Activated T-helper 17 cell treated with anti-CD3 and anti-CD28 coated beads, Interleukin-2, amount 50 U/mL, for 72 hours (primary cell): ENCODE measurements at regions not wholly inside any gene's neighbourhood (a gene's known extent, or its start where the extent isn't known, plus 50 kb on each side); places are given as distances from the start of the nearest gene placed in this dataset.

Source experiments
- ATAC-seq: fragments of 150-1000 bp; cut with Tn5 transposase; replicated peaks from 2 replicates; pipeline ENCODE4 v1.10.0; 2021; ENCODE audit warnings: mild to moderate bottlenecking, moderate library complexity
- H3K27ac Mint-ChIP-seq: one replicate; pipeline ENCODE4 v1.8.0; 2022; ENCODE audit warnings: mixed read lengths
- H3K27me3 Mint-ChIP-seq: one replicate; pipeline ENCODE4 v1.8.0; 2022; ENCODE audit warnings: mixed read lengths
- H3K36me3 Mint-ChIP-seq: one replicate; pipeline ENCODE4 v1.8.0; 2022; ENCODE audit warnings: low read depth, mild to moderate bottlenecking, mixed read lengths
- H3K4me1 Mint-ChIP-seq: one replicate; pipeline ENCODE4 v1.8.0; 2022; ENCODE audit warnings: mixed read lengths
- H3K4me3 Mint-ChIP-seq: one replicate; pipeline ENCODE4 v1.8.0; 2022; ENCODE audit warnings: mild to moderate bottlenecking, mixed read lengths
- H3K9me3 Mint-ChIP-seq: one replicate; pipeline ENCODE4 v1.8.0; 2022; ENCODE audit warnings: mixed read lengths

- H3K36me3 Mint-ChIP-seq, result no peaks in the 10 kb centered on the region
- H3K27ac Mint-ChIP-seq, result no peak overlapping the region
- H3K4me1 Mint-ChIP-seq, result no peaks in the 10 kb centered on the region
- H3K4me3 Mint-ChIP-seq, result no peak overlapping the region
- peaks cover 2% of the 10 kb centered on the region for H3K27me3 Mint-ChIP-seq
- no peak for ATAC-seq
- H3K9me3 Mint-ChIP-seq, result no peaks in the 10 kb centered on the region
Observed at GRCh38 chr15:77731067-77731466, 98.4 kb upstream of the LINGO1 start.

GRCh38 chr15:77727635-77728304, 95.1 kb upstream of the LINGO1 start:
- H3K9me3 Mint-ChIP-seq, result no peaks in the 10 kb centered on the region
- no peaks in the 10 kb centered on the region for H3K36me3 Mint-ChIP-seq
- no peak overlapping the region for H3K4me3 Mint-ChIP-seq
- no peak overlapping the region for H3K27ac Mint-ChIP-seq
- H3K27me3 Mint-ChIP-seq, result no peaks in the 10 kb centered on the region
- no peak for ATAC-seq
- H3K4me1 Mint-ChIP-seq, result no peaks in the 10 kb centered on the region

GRCh38 chr15:77724715-77725114, 92.0 kb upstream of the LINGO1 start:
- H3K4me1 Mint-ChIP-seq, result no peaks in the 10 kb centered on the region

GRCh38 chr15:77723756-77724155, 91.0 kb upstream of the LINGO1 start:
- H3K4me3 Mint-ChIP-seq, result no peak overlapping the region
- H3K36me3 Mint-ChIP-seq, result no peaks in the 10 kb centered on the region
- no peak for ATAC-seq
- H3K9me3 Mint-ChIP-seq, result no peaks in the 10 kb centered on the region
- peaks cover 7% of the 10 kb centered on the region for H3K27me3 Mint-ChIP-seq
- H3K4me1 Mint-ChIP-seq, result no peaks in the 10 kb centered on the region
- H3K27ac Mint-ChIP-seq, result no peak overlapping the region

More at GRCh38 chr15:77724715-77725114, 92.0 kb upstream of the LINGO1 start:
- Mint-ChIP-seq H3K4me3 (no peak overlapping the region), H3K9me3 (no peaks in the 10 kb centered on the region), H3K27me3 (peaks cover 4% of the 10 kb centered on the region), H3K27ac (no peak overlapping the region), H3K36me3 (no peaks in the 10 kb centered on the region)
- no peak for ATAC-seq

- Mint-ChIP-seq H3K27ac (no peak overlapping the region), H3K4me1 (no peaks in the 10 kb centered on the region), H3K27me3 (peaks cover 7% of the 10 kb centered on the region), H3K9me3 (no peaks in the 10 kb centered on the region), H3K36me3 (no peaks in the 10 kb centered on the region), H3K4me3 (no peak overlapping the region)
- ATAC-seq, result no peak
Observed at GRCh38 chr15:77722759-77723460, 90.2 kb upstream of the LINGO1 start.

GRCh38 chr15:77721963-77722362, 89.3 kb upstream of the LINGO1 start:
- Mint-ChIP-seq H3K9me3 (no peaks in the 10 kb centered on the region), H3K27ac (no peak overlapping the region), H3K36me3 (no peaks in the 10 kb centered on the region), H3K27me3 (peaks cover 7% of the 10 kb centered on the region), H3K4me3 (no peak overlapping the region), H3K4me1 (no peaks in the 10 kb centered on the region)
- ATAC-seq, result no peak

- no peak overlapping the region for H3K27ac Mint-ChIP-seq
- H3K4me3 Mint-ChIP-seq, result no peak overlapping the region
- H3K9me3 Mint-ChIP-seq, result no peaks in the 10 kb centered on the region
- no peak for ATAC-seq
- no peaks in the 10 kb centered on the region for H3K36me3 Mint-ChIP-seq
- H3K4me1 Mint-ChIP-seq, result no peaks in the 10 kb centered on the region
- H3K27me3 Mint-ChIP-seq, result peaks cover 18% of the 10 kb centered on the region
Observed at GRCh38 chr15:77720655-77721054, 87.9 kb upstream of the LINGO1 start.

- Mint-ChIP-seq H3K27ac (no peak overlapping the region), H3K4me1 (no peaks in the 10 kb centered on the region), H3K27me3 (peaks cover 19% of the 10 kb centered on the region), H3K4me3 (no peak overlapping the region), H3K36me3 (no peaks in the 10 kb centered on the region), H3K9me3 (no peaks in the 10 kb centered on the region)
- no peak for ATAC-seq
Observed at GRCh38 chr15:77720173-77720572, 87.5 kb upstream of the LINGO1 start.

- Mint-ChIP-seq H3K9me3 (no peaks in the 10 kb centered on the region), H3K27me3 (peaks cover 22% of the 10 kb centered on the region), H3K36me3 (no peaks in the 10 kb centered on the region), H3K4me3 (no peak overlapping the region), H3K27ac (no peak overlapping the region), H3K4me1 (no peaks in the 10 kb centered on the region)
- no peak for ATAC-seq
Observed at GRCh38 chr15:77719450-77719849, 86.7 kb upstream of the LINGO1 start.

GRCh38 chr15:77717333-77717990, 84.8 kb upstream of the LINGO1 start:
- no peak overlapping the region for H3K4me3 Mint-ChIP-seq
- peaks cover 27% of the 10 kb centered on the region for H3K27me3 Mint-ChIP-seq
- no peaks in the 10 kb centered on the region for H3K4me1 Mint-ChIP-seq
- no peak for ATAC-seq
- no peaks in the 10 kb centered on the region for H3K36me3 Mint-ChIP-seq
- no peaks in the 10 kb centered on the region for H3K9me3 Mint-ChIP-seq
- H3K27ac Mint-ChIP-seq, result no peak overlapping the region

GRCh38 chr15:77716632-77717332, 84.1 kb upstream of the LINGO1 start:
- no peak for ATAC-seq
- no peaks in the 10 kb centered on the region for H3K36me3 Mint-ChIP-seq
- H3K9me3 Mint-ChIP-seq, result no peaks in the 10 kb centered on the region
- no peaks in the 10 kb centered on the region for H3K4me1 Mint-ChIP-seq
- peaks cover 27% of the 10 kb centered on the region for H3K27me3 Mint-ChIP-seq
- H3K4me3 Mint-ChIP-seq, result no peak overlapping the region
- no peak overlapping the region for H3K27ac Mint-ChIP-seq

GRCh38 chr15:77715860-77716259, 83.1 kb upstream of the LINGO1 start:
- H3K27ac Mint-ChIP-seq, result no peak overlapping the region

GRCh38 chr15:77715051-77715450, 82.3 kb upstream of the LINGO1 start:
- peaks cover 24% of the 10 kb centered on the region for H3K27me3 Mint-ChIP-seq
- ATAC-seq, result no peak

More at GRCh38 chr15:77715860-77716259, 83.1 kb upstream of the LINGO1 start:
- H3K9me3 Mint-ChIP-seq, result no peaks in the 10 kb centered on the region
- H3K4me1 Mint-ChIP-seq, result no peaks in the 10 kb centered on the region
- peaks cover 26% of the 10 kb centered on the region for H3K27me3 Mint-ChIP-seq
- no peak for ATAC-seq
- H3K36me3 Mint-ChIP-seq, result no peaks in the 10 kb centered on the region
- no peak overlapping the region for H3K4me3 Mint-ChIP-seq

GRCh38 chr15:77714555-77714954, 81.8 kb upstream of the LINGO1 start:
- no peak overlapping the region for H3K4me3 Mint-ChIP-seq

More at GRCh38 chr15:77715051-77715450, 82.3 kb upstream of the LINGO1 start:
- Mint-ChIP-seq H3K27ac (no peak overlapping the region), H3K9me3 (no peaks in the 10 kb centered on the region), H3K36me3 (no peaks in the 10 kb centered on the region), H3K4me1 (no peaks in the 10 kb centered on the region), H3K4me3 (no peak overlapping the region)

More at GRCh38 chr15:77714555-77714954, 81.8 kb upstream of the LINGO1 start:
- no peak overlapping the region for H3K27ac Mint-ChIP-seq
- H3K4me1 Mint-ChIP-seq, result no peaks in the 10 kb centered on the region
- no peaks in the 10 kb centered on the region for H3K9me3 Mint-ChIP-seq
- no peak for ATAC-seq
- peaks cover 22% of the 10 kb centered on the region for H3K27me3 Mint-ChIP-seq
- no peaks in the 10 kb centered on the region for H3K36me3 Mint-ChIP-seq
